ENCODE measurements at regions not wholly inside any gene's neighbourhood (a gene's known extent, or its start where the extent isn't known, plus 50 kb on each side); places are given as distances from the start of the nearest gene placed in this dataset.

GRCh38 chr2:16791496-16791895 is 125.9 kb upstream of the CYRIA start:
- TF ChIP-seq EZH2 (IDR thresholded peaks at IDR 0.05) (no peak), CTCF (IDR thresholded peaks at IDR 0.05 in 2 of 3, conservative IDR thresholded peaks at IDR 0.05 in 1 of 3; ENCODE audit: borderline replicate concordance in 1 of 3, insufficient read depth in 1 of 3, low read depth in 2 of 3, low read length in 2 of 3) (no peak), RAD21 (IDR thresholded peaks at IDR 0.05; ENCODE audit: low read depth) (no peak), CEBPB (IDR thresholded peaks at IDR 0.05; ENCODE audit: low read depth) (no peak), ZBTB33 (IDR thresholded peaks at IDR 0.05; ENCODE audit: extremely low read depth, insufficient replicate concordance, low read length) (no peak), REST (IDR thresholded peaks at IDR 0.05; ENCODE audit: low read depth) (no peak), FOSL1 (IDR thresholded peaks at IDR 0.05; ENCODE audit: low read depth) (no peak), YY1 (IDR thresholded peaks at IDR 0.05; ENCODE audit: extremely low read depth, insufficient replicate concordance, low read depth, low read length) (no peak), SP1 (IDR thresholded peaks at IDR 0.05; ENCODE audit: low read depth) (no peak), ZNF274 (IDR thresholded peaks at IDR 0.05; ENCODE audit: low read depth, low read length) (no peak), POLR2AphosphoS5 (IDR thresholded peaks at IDR 0.05; ENCODE audit: low read depth, low read length) (no peak), EGR1 (IDR thresholded peaks at IDR 0.05; ENCODE audit: low read depth) (no peak), POLR2A (IDR thresholded peaks at IDR 0.05; ENCODE audit: borderline replicate concordance, extremely low read depth, insufficient read depth, insufficient read length) (no peak)

Data from HCT116 (cell line).